Activated CD8-positive, alpha-beta T cell treated with anti-CD3 and anti-CD28 coated beads, Interleukin-2, amount 10 ng/mL, durations not matched to agents 7 days and 5 days (primary cell): ENCODE measurements at regions not wholly inside any gene's neighbourhood (a gene's known extent, or its start where the extent isn't known, plus 50 kb on each side); places are given as distances from the start of the nearest gene placed in this dataset.

Experiments
- ATAC-seq: fragments of 150-1000 bp; cut with Tn5 transposase; one replicate; pipeline ENCODE4 v1.10.0; 2021; ENCODE audit warnings: moderate library complexity
- CTCF ChIA-PET: fragments of 350-600 bp; sonication (Branson Sonifier 250); formaldehyde crosslinking; loops from one replicate; lab custom pipeline; 2021; ENCODE audit warnings: antibody characterized with exemption; lab: Charles Lee
- POLR2A ChIA-PET: fragments of 350-600 bp; sonication (Branson Sonifier 250); formaldehyde crosslinking; loops from one replicate; lab custom pipeline; 2021; ENCODE audit warnings: antibody characterized with exemption; lab: Charles Lee
- DNase-seq: peaks from one replicate; pipeline ENCODE4 v3.0.0-alpha.2; 2020
- H3K27ac Mint-ChIP-seq: one replicate; pipeline ENCODE4 v1.8.0; 2021; ENCODE audit warnings: mild to moderate bottlenecking, mixed read lengths
- H3K27me3 Mint-ChIP-seq: one replicate; pipeline ENCODE4 v1.8.0; 2021; ENCODE audit warnings: low read depth, mixed read lengths
- H3K36me3 Mint-ChIP-seq: one replicate; pipeline ENCODE4 v1.8.0; 2021; ENCODE audit warnings: low read depth, mixed read lengths
- H3K4me1 Mint-ChIP-seq: one replicate; pipeline ENCODE4 v1.8.0; 2021; ENCODE audit warnings: low read depth, mixed read lengths
- H3K4me3 Mint-ChIP-seq: one replicate; pipeline ENCODE4 v1.8.0; 2021; ENCODE audit warnings: mild to moderate bottlenecking, mixed read lengths
- H3K9me3 Mint-ChIP-seq: one replicate; pipeline ENCODE4 v1.8.0; 2022; ENCODE audit warnings: mixed read lengths; ENCODE audit not compliant: insufficient read depth

DNA sequence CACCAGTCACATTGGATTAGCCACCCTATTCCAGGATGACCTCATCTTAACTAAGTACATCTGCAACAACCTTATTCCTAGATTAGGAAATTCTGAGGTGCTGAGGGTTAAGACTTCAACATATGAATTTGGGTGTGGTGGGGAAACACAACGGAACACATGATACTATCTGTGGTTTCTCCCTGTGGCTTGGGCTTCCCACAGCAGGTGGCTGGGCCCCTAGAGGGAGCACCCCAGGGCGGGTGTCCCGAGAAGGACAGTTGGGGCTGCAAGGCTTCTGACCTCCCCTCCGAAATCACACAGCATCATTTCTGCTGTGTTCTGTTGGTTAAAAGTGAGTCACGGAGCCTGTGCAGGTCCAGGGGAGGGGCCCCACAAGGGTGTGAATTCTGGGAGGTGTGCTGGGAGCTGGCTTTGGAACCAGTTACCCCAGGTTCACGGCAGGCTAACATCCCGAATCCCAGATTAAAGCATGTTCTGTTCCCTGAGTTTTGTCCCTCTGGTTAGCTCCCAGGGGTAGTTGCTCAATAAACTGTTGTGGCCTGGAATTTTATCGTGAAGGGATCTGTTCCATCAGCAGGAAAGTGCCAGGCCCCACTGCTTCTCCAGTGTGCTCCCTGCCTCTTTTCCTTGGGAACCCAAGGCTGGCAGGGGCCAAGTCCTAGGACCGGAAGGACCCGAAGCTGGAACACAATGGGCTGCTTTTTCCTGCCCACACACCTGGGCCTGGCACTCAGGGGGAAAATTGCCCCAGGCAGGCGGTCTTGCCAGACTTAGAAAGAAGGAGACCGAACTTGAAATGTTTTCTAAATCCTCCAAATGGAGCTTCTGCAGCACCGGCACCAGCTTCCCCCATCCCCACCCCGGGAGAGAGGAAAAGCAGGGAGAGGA lies 154.0 kb upstream of the WNT4 start:
- H3K9me3 Mint-ChIP-seq = no peaks in the 10 kb centered on the region
- H3K36me3 Mint-ChIP-seq = no peaks in the 10 kb centered on the region
- POLR2A ChIA-PET = no interaction called here
- H3K4me1 Mint-ChIP-seq = peaks cover 7% of the 10 kb centered on the region
- H3K27ac Mint-ChIP-seq = no peak overlapping the region
- DNase-seq (no peak), ATAC-seq (no peak)
- H3K27me3 Mint-ChIP-seq = peaks cover 41% of the 10 kb centered on the region
- H3K4me3 Mint-ChIP-seq = no peak overlapping the region
- CTCF ChIA-PET = no interaction called here

DNA sequence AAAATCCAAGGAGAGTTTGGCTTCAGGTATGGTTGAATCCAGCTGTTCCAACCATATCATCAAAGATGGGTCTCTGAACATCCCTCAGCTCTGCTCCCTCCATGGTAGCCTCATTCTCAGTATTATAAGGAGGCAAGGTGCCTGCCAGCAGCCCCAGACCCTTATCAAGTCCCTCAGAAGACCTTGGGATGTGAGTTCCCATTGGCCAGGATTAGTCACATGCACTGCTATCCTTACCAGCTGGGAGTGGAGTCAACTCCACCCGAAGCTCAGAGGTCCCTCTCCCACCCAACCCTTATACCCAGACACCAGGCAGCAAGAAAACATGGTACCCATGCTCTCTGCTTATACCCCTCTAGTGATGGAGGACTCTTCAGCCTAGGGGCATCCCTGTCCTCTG lies 153.7 kb upstream of the ZBTB40 start:
- no peak overlapping the region for H3K4me3 Mint-ChIP-seq
- POLR2A ChIA-PET = no interaction called here
- peaks cover 48% of the 10 kb centered on the region for H3K27me3 Mint-ChIP-seq
- H3K4me1 Mint-ChIP-seq = peaks cover 7% of the 10 kb centered on the region
- no peaks in the 10 kb centered on the region for H3K36me3 Mint-ChIP-seq
- DNase-seq (no peak), ATAC-seq (no peak)
- CTCF ChIA-PET = no interaction called here
- H3K9me3 Mint-ChIP-seq = peaks cover 4% of the 10 kb centered on the region
- H3K27ac Mint-ChIP-seq = no peak overlapping the region

GRCh38 chr1:22303816-22304215 lies 147.8 kb upstream of the ZBTB40 start:
- no peak for DNase-seq
- Mint-ChIP-seq H3K36me3 (no peaks in the 10 kb centered on the region), H3K4me1 (no peaks in the 10 kb centered on the region), H3K4me3 (no peak overlapping the region), H3K9me3 (peaks cover 4% of the 10 kb centered on the region), H3K27me3 (peaks cover 54% of the 10 kb centered on the region), H3K27ac (no peak overlapping the region)
- ChIA-PET CTCF (no interaction called here), POLR2A (no interaction called here)
- no peak for ATAC-seq

- H3K4me3 Mint-ChIP-seq = no peak overlapping the region
- H3K4me1 Mint-ChIP-seq = no peaks in the 10 kb centered on the region
- ChIA-PET CTCF (no interaction called here), POLR2A (no interaction called here)
- DNase-seq = no peak
- H3K27ac Mint-ChIP-seq = no peak overlapping the region
- no peaks in the 10 kb centered on the region for H3K9me3 Mint-ChIP-seq
- ATAC-seq = no peak
- H3K27me3 Mint-ChIP-seq = peaks cover 34% of the 10 kb centered on the region
- H3K36me3 Mint-ChIP-seq = no peaks in the 10 kb centered on the region
Observed at GRCh38 chr1:22309572-22309971, 142.1 kb upstream of the ZBTB40 start.

DNA sequence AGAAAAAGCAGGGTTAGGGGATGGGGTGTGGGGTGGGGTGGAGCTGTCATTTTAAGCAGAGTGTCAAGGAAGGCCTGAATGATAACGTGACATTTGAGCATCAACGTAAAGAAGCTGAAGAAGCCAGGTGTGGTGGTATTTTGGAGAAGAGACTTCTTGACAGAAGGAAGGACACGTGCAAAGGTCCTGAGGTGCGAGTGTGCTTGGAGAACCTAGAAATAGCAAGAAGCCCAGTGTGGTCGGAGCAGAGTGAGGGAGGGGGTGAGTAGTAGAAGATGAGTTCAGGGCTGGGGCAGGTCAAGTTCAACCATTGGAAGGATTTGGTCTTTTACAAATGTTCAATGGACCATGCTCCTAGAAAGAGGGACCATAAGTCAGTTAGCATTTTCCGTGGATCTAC lies 140.2 kb upstream of the ZBTB40 start:
- ATAC-seq (no peak), DNase-seq (no peak)
- no peak overlapping the region for H3K4me3 Mint-ChIP-seq
- H3K27me3 Mint-ChIP-seq = peaks cover 23% of the 10 kb centered on the region
- H3K4me1 Mint-ChIP-seq = no peaks in the 10 kb centered on the region
- no peaks in the 10 kb centered on the region for H3K9me3 Mint-ChIP-seq
- H3K27ac Mint-ChIP-seq = no peak overlapping the region
- H3K36me3 Mint-ChIP-seq = no peaks in the 10 kb centered on the region
- ChIA-PET CTCF (no interaction called here), POLR2A (no interaction called here)

DNA sequence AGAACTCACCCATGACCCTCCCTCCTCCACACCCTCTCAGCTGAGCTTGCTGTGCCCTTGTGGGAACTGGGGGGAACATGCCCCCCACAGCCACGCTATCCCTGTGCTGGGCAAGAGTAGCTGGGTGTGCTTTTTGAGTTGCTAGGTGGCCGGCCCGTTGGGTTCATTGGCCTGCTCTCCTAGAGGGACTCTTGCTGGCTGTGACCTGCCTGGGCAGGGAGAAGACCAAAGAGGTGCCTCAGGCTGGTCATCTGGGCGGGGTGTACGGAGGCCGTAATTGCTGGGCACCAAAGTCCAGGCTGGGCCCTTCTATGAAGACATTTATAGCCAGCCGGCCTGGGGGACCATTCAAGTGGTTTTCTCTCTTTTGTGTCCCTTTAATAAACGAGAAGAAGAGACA lies 138.3 kb upstream of the ZBTB40 start:
- DNase-seq = no peak
- H3K4me3 Mint-ChIP-seq = no peak overlapping the region
- no peaks in the 10 kb centered on the region for H3K36me3 Mint-ChIP-seq
- H3K4me1 Mint-ChIP-seq = no peaks in the 10 kb centered on the region
- no peak overlapping the region for H3K27ac Mint-ChIP-seq
- CTCF ChIA-PET = no interaction called here
- POLR2A ChIA-PET = no interaction called here
- peaks cover 12% of the 10 kb centered on the region for H3K27me3 Mint-ChIP-seq
- H3K9me3 Mint-ChIP-seq = no peaks in the 10 kb centered on the region
- no peak for ATAC-seq

GRCh38 chr1:22314706-22315105 lies 136.9 kb upstream of the ZBTB40 start:
- H3K27ac Mint-ChIP-seq = no peak overlapping the region
- H3K27me3 Mint-ChIP-seq = peaks cover 7% of the 10 kb centered on the region
- no peaks in the 10 kb centered on the region for H3K9me3 Mint-ChIP-seq
- DNase-seq (no peak), ATAC-seq (no peak)
- H3K36me3 Mint-ChIP-seq = no peaks in the 10 kb centered on the region
- H3K4me3 Mint-ChIP-seq = no peak overlapping the region
- no peaks in the 10 kb centered on the region for H3K4me1 Mint-ChIP-seq
- ChIA-PET POLR2A (no interaction called here), CTCF (no interaction called here)

DNA sequence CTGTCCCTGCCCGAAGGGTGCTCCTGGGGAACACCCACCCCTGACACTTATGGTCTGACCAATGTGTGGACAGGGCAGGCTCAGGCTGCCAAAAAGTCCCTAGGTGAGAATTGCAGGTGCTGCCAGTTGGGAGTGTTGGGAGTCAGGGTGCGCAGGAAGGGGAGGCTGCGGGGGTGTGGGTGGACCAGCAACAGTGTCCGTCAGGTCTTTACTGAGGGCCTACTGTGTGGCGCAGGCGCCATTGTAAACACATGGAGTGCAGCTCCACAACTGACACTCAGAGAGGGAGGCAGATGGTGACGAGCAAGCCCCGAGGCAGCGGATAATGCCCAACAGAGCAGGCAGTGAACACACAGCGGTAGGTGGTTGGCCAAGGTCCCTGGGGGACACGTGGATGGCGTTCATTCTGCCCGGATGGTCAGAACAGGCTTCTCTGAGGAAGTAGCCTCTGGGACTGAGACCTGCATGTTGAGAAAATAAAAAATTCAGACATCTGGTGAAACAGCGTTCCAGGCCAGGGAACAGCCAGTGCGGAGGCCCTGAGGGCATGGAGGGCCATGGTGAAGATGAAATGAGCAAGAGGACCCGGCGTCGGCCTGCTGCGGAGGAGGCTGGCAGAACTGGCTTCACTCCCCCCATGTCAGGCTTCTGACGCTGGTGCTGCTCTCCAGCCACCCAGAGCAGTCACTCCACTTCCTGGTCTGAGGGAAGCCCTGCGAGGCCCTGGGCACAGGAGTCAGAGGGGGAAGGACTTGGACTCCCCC lies 136.2 kb upstream of the ZBTB40 start:
- Mint-ChIP-seq H3K27ac (no peak overlapping the region), H3K9me3 (no peaks in the 10 kb centered on the region), H3K27me3 (peaks cover 4% of the 10 kb centered on the region), H3K4me1 (no peaks in the 10 kb centered on the region), H3K4me3 (no peak overlapping the region), H3K36me3 (no peaks in the 10 kb centered on the region)
- no peak for ATAC-seq
- ChIA-PET CTCF (no interaction called here), POLR2A (no interaction called here)
- DNase-seq = no peak

- Mint-ChIP-seq H3K27me3 (peaks cover 4% of the 10 kb centered on the region), H3K36me3 (no peaks in the 10 kb centered on the region)
- POLR2A ChIA-PET = no interaction called here
Observed at GRCh38 chr1:22317231-22317919, 134.3 kb upstream of the ZBTB40 start.

DNA sequence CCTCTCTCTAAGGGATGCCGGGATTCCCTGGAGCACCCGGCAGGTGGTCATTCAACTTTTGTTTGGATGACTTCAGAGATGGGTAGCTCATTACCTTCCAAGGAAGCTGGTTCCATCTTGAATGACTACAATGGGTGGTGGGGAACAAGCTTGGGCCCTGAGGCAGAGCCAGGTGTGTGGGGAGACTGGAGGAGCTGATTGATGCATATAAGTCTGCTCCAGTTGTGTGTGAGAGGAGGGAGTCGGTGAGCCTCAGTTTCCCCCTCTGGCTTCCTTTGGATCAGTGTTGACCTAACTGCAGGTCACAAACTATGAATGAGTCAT lies 133.8 kb upstream of the ZBTB40 start:
- ATAC-seq (no peak), DNase-seq (no peak)
- ChIA-PET POLR2A (no interaction called here), CTCF (no interaction called here)
- H3K36me3 Mint-ChIP-seq = no peaks in the 10 kb centered on the region
- H3K4me3 Mint-ChIP-seq = no peak overlapping the region
- H3K27me3 Mint-ChIP-seq = peaks cover 4% of the 10 kb centered on the region
- no peaks in the 10 kb centered on the region for H3K4me1 Mint-ChIP-seq
- H3K27ac Mint-ChIP-seq = no peak overlapping the region
- H3K9me3 Mint-ChIP-seq = no peaks in the 10 kb centered on the region

More at GRCh38 chr1:22317231-22317919, 134.3 kb upstream of the ZBTB40 start:
- CTCF ChIA-PET = no interaction called here
- DNase-seq (no peak), ATAC-seq (no peak)
- Mint-ChIP-seq H3K27ac (no peak overlapping the region), H3K9me3 (no peaks in the 10 kb centered on the region), H3K4me3 (no peak overlapping the region), H3K4me1 (no peaks in the 10 kb centered on the region)

GRCh38 chr1:22318279-22318981 lies 133.2 kb upstream of the ZBTB40 start:
- CTCF ChIA-PET = no interaction called here
- Mint-ChIP-seq H3K36me3 (no peaks in the 10 kb centered on the region), H3K9me3 (no peaks in the 10 kb centered on the region), H3K27ac (no peak overlapping the region), H3K27me3 (peaks cover 4% of the 10 kb centered on the region), H3K4me3 (no peak overlapping the region), H3K4me1 (no peaks in the 10 kb centered on the region)
- POLR2A ChIA-PET = no interaction called here
- no peak for ATAC-seq
- no peak for DNase-seq
